ENCODE measurements at regions not wholly inside any gene's neighbourhood (a gene's known extent, or its start where the extent isn't known, plus 50 kb on each side); places are given as distances from the start of the nearest gene placed in this dataset.

DNA sequence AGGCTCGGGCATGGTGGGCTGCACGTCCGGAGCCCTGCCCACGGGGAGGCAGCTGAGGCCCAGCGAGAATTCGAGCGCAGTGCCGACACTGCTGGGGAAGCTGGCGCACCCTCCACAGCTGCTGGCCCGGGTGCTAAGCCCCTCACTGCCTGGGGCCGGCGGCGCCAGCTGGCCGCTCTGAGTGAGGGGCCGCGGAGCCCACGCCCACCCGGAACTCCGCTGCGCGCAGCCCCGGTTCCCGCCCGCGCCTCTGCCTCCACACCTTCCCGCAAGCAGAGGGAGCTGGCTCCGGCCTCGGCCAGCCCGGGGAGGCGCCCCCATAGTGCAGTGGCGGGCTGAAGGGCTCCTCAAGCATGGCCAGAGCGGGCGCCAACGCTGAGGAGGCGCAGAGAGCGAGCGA lies 2080.4 kb downstream of the PCDH9 start:
- H3K27me3 ChIP-seq (replicated peaks in 2 of 5; ENCODE audit: control insufficient read depth in 4 of 5, insufficient read depth in 5 of 5, low read length in 4 of 5), result no peaks in the 10 kb centered on the region
- ChIA-PET CTCF (no interaction called here), POLR2A (interaction anchor here (0.6 kb wide), 1 partner anchor 1507 kb away, joined by 3 read pairs; no protein-coding TSS in a partner anchor)
- H3K36me3 ChIP-seq (ENCODE audit: control insufficient read depth in 4 of 4, insufficient read depth in 4 of 4, low read length in 3 of 4), result no peaks in the 10 kb centered on the region
- peaks cover 0 to 1% (median 0%) of the 10 kb centered on the region in 5 experiments for H3K9me3 ChIP-seq (ENCODE audit: control extremely low read depth in 1 of 5, control insufficient read depth in 4 of 5, insufficient read depth in 2 of 5, low read depth in 1 of 5, low read length in 4 of 5)
- H3K4me3 ChIP-seq (ENCODE audit: control insufficient read depth in 1 of 7, extremely low read depth in 1 of 7, insufficient read depth in 4 of 7, low read depth in 2 of 7, low read length in 6 of 7), result no peak overlapping the region
- H3K27ac ChIP-seq (ENCODE audit: insufficient read depth in 1 of 2, low read depth in 1 of 2, low read length in 2 of 2, poor library complexity in 1 of 2, severe bottlenecking in 2 of 2), result no peak overlapping the region
- H3K4me1 ChIP-seq (ENCODE audit: control extremely low read depth in 1 of 4, control insufficient read depth in 4 of 4, insufficient read depth in 4 of 4, low read length in 3 of 4), result peaks cover 0 to 5% (median 0%) of the 10 kb centered on the region in 4 experiments
- DNase-seq, result no peak
- WGBS (ENCODE audit: insufficient coverage), result 97% methylated on average over 31 of the region's 37 CpGs

DNA sequence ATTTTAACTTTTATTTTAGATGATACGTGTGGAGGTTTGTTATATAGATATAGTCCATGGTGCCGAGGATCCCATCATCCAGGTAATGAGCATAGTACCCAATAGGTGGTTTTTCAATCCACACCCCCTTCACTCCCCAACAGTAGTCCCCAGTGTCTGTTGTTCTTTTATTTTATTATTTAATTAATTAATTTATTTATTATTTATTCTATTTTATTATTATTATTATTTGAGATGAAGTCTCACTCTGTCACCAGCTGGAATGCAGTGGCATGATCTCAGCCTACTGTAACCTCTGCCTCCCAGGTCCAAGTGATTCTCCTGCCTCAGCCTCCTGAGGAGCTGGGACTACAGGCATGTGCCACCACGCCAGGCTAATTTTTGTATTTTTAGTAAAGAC lies 2086.2 kb downstream of the PCDH9 start:
- 100% methylated on average over 1 of the region's 3 CpGs for WGBS (ENCODE audit: insufficient coverage)
- no peak overlapping the region for H3K27ac ChIP-seq (ENCODE audit: insufficient read depth in 1 of 2, low read depth in 1 of 2, low read length in 2 of 2, poor library complexity in 1 of 2, severe bottlenecking in 2 of 2)
- CTCF ChIA-PET, result no interaction called here
- H3K4me1 ChIP-seq (ENCODE audit: control extremely low read depth in 1 of 4, control insufficient read depth in 4 of 4, insufficient read depth in 4 of 4, low read length in 3 of 4), result no peaks in the 10 kb centered on the region
- no peaks in the 10 kb centered on the region for H3K36me3 ChIP-seq (ENCODE audit: control insufficient read depth in 4 of 4, insufficient read depth in 4 of 4, low read length in 3 of 4)
- peaks cover 0 to 1% (median 0%) of the 10 kb centered on the region in 5 experiments for H3K9me3 ChIP-seq (ENCODE audit: control extremely low read depth in 1 of 5, control insufficient read depth in 4 of 5, insufficient read depth in 2 of 5, low read depth in 1 of 5, low read length in 4 of 5)
- H3K27me3 ChIP-seq (replicated peaks in 2 of 5; ENCODE audit: control insufficient read depth in 4 of 5, insufficient read depth in 5 of 5, low read length in 4 of 5), result no peaks in the 10 kb centered on the region
- no peak overlapping the region for H3K4me3 ChIP-seq (ENCODE audit: control insufficient read depth in 1 of 7, extremely low read depth in 1 of 7, insufficient read depth in 4 of 7, low read depth in 2 of 7, low read length in 6 of 7)
- POLR2A ChIA-PET, result no interaction called here
- no peak for DNase-seq

DNA sequence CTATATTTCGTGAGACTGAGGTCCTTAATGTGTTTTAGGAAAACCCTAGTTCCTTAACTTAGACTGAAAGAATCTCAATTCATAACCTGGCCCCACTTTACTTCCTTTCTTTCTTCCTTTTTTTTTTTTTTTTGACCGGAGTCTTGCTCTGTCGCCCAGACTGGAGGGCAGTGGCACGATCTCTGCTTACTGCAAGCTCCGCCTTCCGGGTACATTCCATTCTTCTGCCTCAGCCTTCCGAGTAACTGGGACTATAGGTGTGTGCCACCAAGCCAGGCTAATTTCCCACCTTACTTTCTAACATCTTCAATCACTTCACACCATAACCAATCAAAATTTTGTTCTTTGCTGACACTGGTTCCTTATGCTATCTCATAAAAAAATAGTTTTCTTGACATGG lies 2097.0 kb downstream of the PCDH9 start:
- no peak for DNase-seq
- POLR2A ChIA-PET, result no interaction called here
- H3K4me3 ChIP-seq (ENCODE audit: control insufficient read depth in 1 of 7, extremely low read depth in 1 of 7, insufficient read depth in 4 of 7, low read depth in 2 of 7, low read length in 6 of 7), result no peak overlapping the region
- no peaks in the 10 kb centered on the region for H3K9me3 ChIP-seq (ENCODE audit: control extremely low read depth in 1 of 5, control insufficient read depth in 4 of 5, insufficient read depth in 2 of 5, low read depth in 1 of 5, low read length in 4 of 5)
- H3K27ac ChIP-seq (ENCODE audit: insufficient read depth in 1 of 2, low read depth in 1 of 2, low read length in 2 of 2, poor library complexity in 1 of 2, severe bottlenecking in 2 of 2), result no peak overlapping the region
- WGBS (ENCODE audit: insufficient coverage), result 87% methylated on average over 4 of the region's 7 CpGs
- H3K27me3 ChIP-seq (replicated peaks in 2 of 5; ENCODE audit: control insufficient read depth in 4 of 5, insufficient read depth in 5 of 5, low read length in 4 of 5), result no peaks in the 10 kb centered on the region
- no peaks in the 10 kb centered on the region for H3K36me3 ChIP-seq (ENCODE audit: control insufficient read depth in 4 of 4, insufficient read depth in 4 of 4, low read length in 3 of 4)
- CTCF ChIA-PET, result no interaction called here
- no peaks in the 10 kb centered on the region for H3K4me1 ChIP-seq (ENCODE audit: control extremely low read depth in 1 of 4, control insufficient read depth in 4 of 4, insufficient read depth in 4 of 4, low read length in 3 of 4)

DNA sequence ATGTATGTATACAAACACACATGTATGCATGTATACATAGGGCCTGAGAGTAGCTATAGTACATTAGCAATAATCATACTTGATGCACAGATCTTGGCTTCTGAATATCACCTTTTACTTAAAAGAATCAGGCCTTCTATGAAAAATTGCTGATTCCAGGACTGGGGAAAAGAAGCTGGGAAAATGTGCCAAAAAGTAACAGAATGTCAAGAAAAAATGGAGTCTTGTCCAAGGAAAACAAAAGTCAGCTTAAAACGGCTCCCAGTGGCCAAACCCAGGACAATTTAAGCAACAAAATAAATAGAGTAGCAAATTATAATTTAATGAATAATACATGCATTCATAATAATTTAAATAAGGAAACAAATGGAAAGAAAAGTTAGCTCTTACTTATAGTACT lies 2104.9 kb downstream of the PCDH9 start:
- CTCF ChIA-PET, result no interaction called here
- H3K27me3 ChIP-seq (replicated peaks in 2 of 5; ENCODE audit: control insufficient read depth in 4 of 5, insufficient read depth in 5 of 5, low read length in 4 of 5), result no peaks in the 10 kb centered on the region
- H3K4me1 ChIP-seq (ENCODE audit: control extremely low read depth in 1 of 4, control insufficient read depth in 4 of 4, insufficient read depth in 4 of 4, low read length in 3 of 4), result no peaks in the 10 kb centered on the region
- no peaks in the 10 kb centered on the region for H3K36me3 ChIP-seq (ENCODE audit: control insufficient read depth in 4 of 4, insufficient read depth in 4 of 4, low read length in 3 of 4)
- no peaks in the 10 kb centered on the region for H3K9me3 ChIP-seq (ENCODE audit: control extremely low read depth in 1 of 5, control insufficient read depth in 4 of 5, insufficient read depth in 2 of 5, low read depth in 1 of 5, low read length in 4 of 5)
- POLR2A ChIA-PET, result no interaction called here
- no peak overlapping the region for H3K4me3 ChIP-seq (ENCODE audit: control insufficient read depth in 1 of 7, extremely low read depth in 1 of 7, insufficient read depth in 4 of 7, low read depth in 2 of 7, low read length in 6 of 7)
- no peak for DNase-seq
- no CpG with 5 or more reads among the region's 1 CpG for WGBS (ENCODE audit: insufficient coverage)
- no peak overlapping the region for H3K27ac ChIP-seq (ENCODE audit: insufficient read depth in 1 of 2, low read depth in 1 of 2, low read length in 2 of 2, poor library complexity in 1 of 2, severe bottlenecking in 2 of 2)

DNA sequence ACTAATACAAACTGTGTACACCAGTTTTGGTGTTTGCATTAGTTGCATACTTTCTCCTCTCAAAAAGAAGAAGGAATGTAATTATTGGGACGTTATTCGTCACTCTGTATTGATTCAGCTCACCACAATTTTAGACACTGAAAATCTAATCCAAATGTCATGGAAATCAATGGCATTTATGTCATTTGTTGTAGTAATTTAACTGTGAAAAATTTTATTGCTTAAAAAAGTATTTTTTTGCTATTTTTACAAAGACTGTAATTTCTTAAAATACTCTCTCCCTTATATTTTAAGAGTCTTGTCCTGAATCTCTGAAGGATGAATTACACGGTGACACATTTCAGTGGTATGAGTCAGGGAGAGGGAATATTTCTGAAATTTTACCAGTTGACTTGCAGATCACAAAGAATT lies 2117.6 kb downstream of the PCDH9 start:
- Histone ChIP-seq H3K36me3 (ENCODE audit: control insufficient read depth in 4 of 4, insufficient read depth in 4 of 4, low read length in 3 of 4) (no peaks in the 10 kb centered on the region), H3K4me3 (ENCODE audit: control insufficient read depth in 1 of 7, extremely low read depth in 1 of 7, insufficient read depth in 4 of 7, low read depth in 2 of 7, low read length in 6 of 7) (no peak overlapping the region), H3K9me3 (ENCODE audit: control extremely low read depth in 1 of 5, control insufficient read depth in 4 of 5, insufficient read depth in 2 of 5, low read depth in 1 of 5, low read length in 4 of 5) (no peaks in the 10 kb centered on the region), H3K4me1 (ENCODE audit: control extremely low read depth in 1 of 4, control insufficient read depth in 4 of 4, insufficient read depth in 4 of 4, low read length in 3 of 4) (no peaks in the 10 kb centered on the region), H3K27ac (ENCODE audit: insufficient read depth in 1 of 2, low read depth in 1 of 2, low read length in 2 of 2, poor library complexity in 1 of 2, severe bottlenecking in 2 of 2) (no peak overlapping the region), H3K27me3 (replicated peaks in 2 of 5; ENCODE audit: control insufficient read depth in 4 of 5, insufficient read depth in 5 of 5, low read length in 4 of 5) (no peaks in the 10 kb centered on the region)
- POLR2A ChIA-PET, result no interaction called here
- no peak for DNase-seq
- CTCF ChIA-PET, result no interaction called here
- no CpG with 5 or more reads among the region's 3 CpGs for whole genome bisulfite sequencing (ENCODE audit: insufficient coverage)

DNA sequence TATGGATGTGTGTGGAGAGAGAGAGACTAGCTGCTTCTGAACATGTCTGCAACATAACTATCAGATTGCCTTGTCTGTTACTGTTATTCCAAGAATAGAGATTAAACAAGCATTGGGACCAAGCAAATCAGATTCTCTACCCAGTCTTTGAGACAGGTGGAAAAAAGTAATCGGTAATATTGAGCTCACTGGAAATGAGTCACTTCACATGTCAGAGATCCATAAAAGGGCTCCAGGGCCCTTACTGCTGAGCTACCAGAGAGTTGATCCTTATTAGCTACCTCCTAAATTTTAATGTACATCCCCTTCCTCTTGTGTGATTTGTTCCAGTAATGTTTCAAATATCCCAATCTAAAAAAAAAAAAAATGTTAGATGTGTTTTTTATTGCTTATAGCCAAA lies 2118.0 kb downstream of the PCDH9 start:
- DNase-seq, result no peak
- H3K4me3 ChIP-seq (ENCODE audit: control insufficient read depth in 1 of 7, extremely low read depth in 1 of 7, insufficient read depth in 4 of 7, low read depth in 2 of 7, low read length in 6 of 7), result no peak overlapping the region
- H3K4me1 ChIP-seq (ENCODE audit: control extremely low read depth in 1 of 4, control insufficient read depth in 4 of 4, insufficient read depth in 4 of 4, low read length in 3 of 4), result no peaks in the 10 kb centered on the region
- no peaks in the 10 kb centered on the region for H3K27me3 ChIP-seq (replicated peaks in 2 of 5; ENCODE audit: control insufficient read depth in 4 of 5, insufficient read depth in 5 of 5, low read length in 4 of 5)
- ChIA-PET CTCF (no interaction called here), POLR2A (no interaction called here)
- H3K36me3 ChIP-seq (ENCODE audit: control insufficient read depth in 4 of 4, insufficient read depth in 4 of 4, low read length in 3 of 4), result no peaks in the 10 kb centered on the region
- no peak overlapping the region for H3K27ac ChIP-seq (ENCODE audit: insufficient read depth in 1 of 2, low read depth in 1 of 2, low read length in 2 of 2, poor library complexity in 1 of 2, severe bottlenecking in 2 of 2)
- H3K9me3 ChIP-seq (ENCODE audit: control extremely low read depth in 1 of 5, control insufficient read depth in 4 of 5, insufficient read depth in 2 of 5, low read depth in 1 of 5, low read length in 4 of 5), result no peaks in the 10 kb centered on the region
- WGBS (ENCODE audit: insufficient coverage), result 100% methylated on average over 1 of the region's 1 CpG

DNA sequence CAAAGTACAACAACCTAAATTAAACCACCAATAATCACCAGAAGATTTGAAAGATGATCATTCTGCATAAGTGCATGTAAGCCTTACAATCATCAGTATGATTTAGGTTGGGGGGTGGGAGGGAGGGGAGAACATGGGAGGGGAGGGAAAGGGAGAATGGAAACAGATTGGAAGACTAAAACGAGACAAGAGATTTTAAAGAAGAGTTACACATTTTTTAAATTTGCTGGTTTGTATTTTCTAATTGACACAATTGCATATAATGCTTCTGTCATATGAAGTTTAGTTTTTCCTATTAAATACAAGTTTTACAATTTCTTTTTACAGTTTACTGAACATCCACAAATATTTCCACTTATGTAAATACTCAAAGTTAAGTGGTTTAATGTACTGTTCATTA lies 2118.9 kb downstream of the PCDH9 start:
- Histone ChIP-seq H3K36me3 (ENCODE audit: control insufficient read depth in 4 of 4, insufficient read depth in 4 of 4, low read length in 3 of 4) (no peaks in the 10 kb centered on the region), H3K9me3 (ENCODE audit: control extremely low read depth in 1 of 5, control insufficient read depth in 4 of 5, insufficient read depth in 2 of 5, low read depth in 1 of 5, low read length in 4 of 5) (no peaks in the 10 kb centered on the region), H3K27ac (ENCODE audit: insufficient read depth in 1 of 2, low read depth in 1 of 2, low read length in 2 of 2, poor library complexity in 1 of 2, severe bottlenecking in 2 of 2) (no peak overlapping the region), H3K4me1 (ENCODE audit: control extremely low read depth in 1 of 4, control insufficient read depth in 4 of 4, insufficient read depth in 4 of 4, low read length in 3 of 4) (no peaks in the 10 kb centered on the region), H3K27me3 (replicated peaks in 2 of 5; ENCODE audit: control insufficient read depth in 4 of 5, insufficient read depth in 5 of 5, low read length in 4 of 5) (no peaks in the 10 kb centered on the region), H3K4me3 (ENCODE audit: control insufficient read depth in 1 of 7, extremely low read depth in 1 of 7, insufficient read depth in 4 of 7, low read depth in 2 of 7, low read length in 6 of 7) (no peak overlapping the region)
- CTCF ChIA-PET, result no interaction called here
- no peak for DNase-seq
- POLR2A ChIA-PET, result no interaction called here
- WGBS (ENCODE audit: insufficient coverage), result no CpG with 5 or more reads among the region's 1 CpG
